WI38 (cell line): ENCODE measurements at regions not wholly inside any gene's neighbourhood (a gene's known extent, or its start where the extent isn't known, plus 50 kb on each side); places are given as distances from the start of the nearest gene placed in this dataset.

Experiments
- H3K4me3 ChIP-seq: 2 replicates; pipeline ENCODE4 v1.5.1; 2011; ENCODE audit warnings: low read depth, mild to moderate bottlenecking, control low read depth, low read length
- TF ChIP-seq, protein P1 (sequence below): IDR thresholded peaks from 2 replicates; pipeline ENCODE4 v1.5.1; 2012; ENCODE audit warnings: low read depth, mild to moderate bottlenecking, control low read depth, low read length

DNA sequence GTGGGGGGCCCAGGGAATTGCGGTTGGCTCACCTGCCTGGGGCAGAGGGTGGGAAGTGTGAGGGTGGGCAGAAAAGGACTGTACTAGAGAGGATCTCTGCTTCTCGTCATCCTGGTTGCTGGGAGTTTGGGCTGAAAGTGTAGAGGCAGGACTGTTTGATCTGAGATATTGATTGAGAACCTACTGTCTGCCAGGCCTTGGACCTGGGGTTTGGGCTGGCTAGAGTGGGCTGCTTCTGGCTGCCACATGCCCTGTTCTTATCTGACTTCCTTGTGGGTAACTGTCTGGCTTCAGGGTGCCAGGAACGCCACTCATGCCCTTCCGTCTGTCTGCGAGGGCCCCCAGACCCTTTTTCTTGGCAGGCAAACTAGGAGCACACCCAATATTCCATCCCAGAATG lies 200.9 kb downstream of the FOXD2 start:
- TF ChIP-seq, protein P1, sequence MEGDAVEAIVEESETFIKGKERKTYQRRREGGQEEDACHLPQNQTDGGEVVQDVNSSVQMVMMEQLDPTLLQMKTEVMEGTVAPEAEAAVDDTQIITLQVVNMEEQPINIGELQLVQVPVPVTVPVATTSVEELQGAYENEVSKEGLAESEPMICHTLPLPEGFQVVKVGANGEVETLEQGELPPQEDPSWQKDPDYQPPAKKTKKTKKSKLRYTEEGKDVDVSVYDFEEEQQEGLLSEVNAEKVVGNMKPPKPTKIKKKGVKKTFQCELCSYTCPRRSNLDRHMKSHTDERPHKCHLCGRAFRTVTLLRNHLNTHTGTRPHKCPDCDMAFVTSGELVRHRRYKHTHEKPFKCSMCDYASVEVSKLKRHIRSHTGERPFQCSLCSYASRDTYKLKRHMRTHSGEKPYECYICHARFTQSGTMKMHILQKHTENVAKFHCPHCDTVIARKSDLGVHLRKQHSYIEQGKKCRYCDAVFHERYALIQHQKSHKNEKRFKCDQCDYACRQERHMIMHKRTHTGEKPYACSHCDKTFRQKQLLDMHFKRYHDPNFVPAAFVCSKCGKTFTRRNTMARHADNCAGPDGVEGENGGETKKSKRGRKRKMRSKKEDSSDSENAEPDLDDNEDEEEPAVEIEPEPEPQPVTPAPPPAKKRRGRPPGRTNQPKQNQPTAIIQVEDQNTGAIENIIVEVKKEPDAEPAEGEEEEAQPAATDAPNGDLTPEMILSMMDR = no peak
- H3K4me3 ChIP-seq = no peak overlapping the region

DNA sequence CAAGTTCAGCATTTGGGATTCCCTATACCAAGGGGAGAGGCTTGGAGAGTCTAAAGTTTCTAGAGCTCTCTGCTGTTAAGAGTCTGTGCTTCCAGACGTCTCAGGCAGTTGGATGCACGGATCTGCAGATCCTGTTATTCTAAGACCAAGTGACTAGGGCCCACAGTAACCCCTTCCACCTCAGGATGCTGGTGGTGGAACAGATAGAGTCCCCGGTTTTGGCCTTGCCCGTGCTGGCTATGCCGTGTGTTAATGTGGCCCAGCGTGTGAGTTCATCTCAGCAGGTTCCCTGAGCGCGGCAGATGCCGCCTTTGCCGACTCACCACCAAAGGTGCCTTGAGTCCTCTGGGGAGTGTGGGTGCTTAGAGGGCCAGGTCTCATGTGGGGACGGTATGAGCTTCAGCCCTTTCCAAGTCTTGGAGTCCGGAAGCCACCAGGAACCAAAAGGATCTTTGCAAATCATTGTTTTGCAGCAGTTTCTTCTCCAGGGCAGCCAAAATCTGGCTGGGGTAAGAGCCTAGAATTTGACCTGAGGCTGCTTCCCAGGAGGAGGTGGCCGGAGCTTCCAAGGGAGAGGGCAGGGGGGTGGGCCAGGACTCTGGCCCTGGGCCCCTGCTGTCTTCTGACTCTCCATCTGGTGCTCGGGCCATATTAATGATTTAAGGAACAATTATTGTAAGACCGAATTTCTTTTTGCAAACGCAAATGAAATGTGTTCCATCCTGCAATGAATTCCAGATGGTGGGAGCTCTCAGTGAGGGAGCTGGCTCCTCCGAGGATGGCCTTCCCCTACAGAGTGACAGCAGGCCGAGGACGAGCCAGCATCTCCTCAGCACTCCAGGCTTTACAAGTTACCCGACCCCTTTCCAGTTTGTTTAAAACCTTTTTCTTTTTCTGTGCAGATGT lies 205.7 kb downstream of the FOXD2 start:
- no peak overlapping the region for H3K4me3 ChIP-seq
- TF ChIP-seq, protein P1 = no peak

DNA sequence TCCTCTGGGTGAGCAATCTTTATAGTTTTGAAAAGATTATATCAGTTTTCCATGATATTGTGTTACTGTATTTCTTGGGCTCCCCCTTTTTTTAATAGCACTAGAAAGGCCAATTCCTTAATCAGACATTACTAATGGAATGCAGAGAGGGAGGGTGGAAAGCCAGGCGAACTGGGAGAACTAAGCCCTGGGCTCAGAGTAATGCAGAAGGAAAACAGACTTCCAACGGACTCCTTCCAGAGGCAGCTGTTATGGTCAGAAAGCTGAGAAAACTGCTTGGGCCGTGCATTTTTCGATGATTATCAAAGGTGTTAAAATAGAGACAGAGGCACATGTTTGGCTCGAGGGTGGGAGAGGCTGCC lies 206.3 kb downstream of the FOXD2 start:
- TF ChIP-seq, protein P1 = no peak
- H3K4me3 ChIP-seq = no peak overlapping the region

DNA sequence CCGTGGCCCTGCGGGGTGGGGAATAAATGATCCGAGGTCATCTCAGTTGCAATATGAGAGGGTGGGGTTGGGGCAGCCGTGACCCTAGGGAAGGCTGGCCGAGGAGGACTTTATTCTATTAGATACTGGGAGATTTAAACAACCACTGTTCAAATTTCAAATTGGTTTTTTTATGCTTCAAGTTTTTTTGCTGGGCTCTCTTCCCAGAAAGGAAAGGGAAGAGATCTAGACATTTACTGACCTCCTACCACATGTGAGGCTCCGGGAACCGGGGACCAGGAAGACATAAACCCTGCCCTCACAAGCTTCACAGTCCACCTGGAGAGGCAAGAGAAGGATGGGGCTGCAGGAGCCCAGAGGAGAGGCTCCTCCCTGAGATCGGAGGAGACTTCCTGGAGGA lies 207.3 kb downstream of the FOXD2 start:
- H3K4me3 ChIP-seq = no peak overlapping the region
- TF ChIP-seq, protein P1 = no peak

DNA sequence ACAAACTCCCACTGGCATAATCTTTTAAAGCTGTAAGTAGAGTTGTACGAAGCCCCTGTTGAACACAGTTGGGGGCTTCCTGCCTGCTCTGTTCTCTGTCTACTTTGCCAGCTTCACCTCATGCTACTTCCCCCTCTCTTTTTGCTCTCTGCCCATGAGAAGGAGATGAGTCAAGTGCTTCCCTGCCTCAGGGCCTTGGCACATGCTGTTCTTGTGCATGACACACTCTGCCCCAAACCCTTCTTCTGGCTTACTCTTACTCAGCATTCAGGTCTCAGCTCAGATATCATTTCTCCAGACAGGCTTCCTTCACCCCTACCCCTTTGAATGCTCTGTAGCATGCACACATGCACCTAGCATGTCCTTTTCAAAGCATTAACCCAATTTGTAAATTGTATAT lies 208.8 kb downstream of the FOXD2 start:
- H3K4me3 ChIP-seq = no peak overlapping the region
- TF ChIP-seq, protein P1 = no peak

DNA sequence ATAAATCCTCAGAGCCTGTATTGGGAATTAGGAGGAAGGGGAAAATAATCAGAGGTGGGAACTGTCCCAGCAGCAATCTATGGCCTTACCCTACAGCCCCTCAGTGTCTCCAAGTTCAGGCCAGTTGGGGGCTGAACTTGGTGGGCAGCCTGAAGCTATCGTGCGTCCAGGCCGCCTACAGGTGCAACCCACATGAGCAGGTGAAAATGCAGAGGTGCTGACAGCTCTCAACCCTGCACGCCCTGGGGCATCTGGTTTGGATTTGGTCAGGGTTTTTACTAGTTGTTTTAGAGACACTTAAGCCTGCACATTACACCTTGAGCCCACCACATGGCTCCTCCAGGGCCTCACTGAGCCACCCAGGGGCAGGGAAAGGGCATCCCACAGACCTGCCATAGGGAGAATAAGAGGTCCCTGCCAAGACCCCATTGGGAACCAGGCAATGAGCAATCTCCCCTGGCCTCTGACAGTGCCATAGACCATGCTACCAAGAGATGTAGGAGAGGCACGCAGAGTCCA lies 209.5 kb downstream of the FOXD2 start:
- TF ChIP-seq, protein P1 = no peak
- H3K4me3 ChIP-seq = no peak overlapping the region

DNA sequence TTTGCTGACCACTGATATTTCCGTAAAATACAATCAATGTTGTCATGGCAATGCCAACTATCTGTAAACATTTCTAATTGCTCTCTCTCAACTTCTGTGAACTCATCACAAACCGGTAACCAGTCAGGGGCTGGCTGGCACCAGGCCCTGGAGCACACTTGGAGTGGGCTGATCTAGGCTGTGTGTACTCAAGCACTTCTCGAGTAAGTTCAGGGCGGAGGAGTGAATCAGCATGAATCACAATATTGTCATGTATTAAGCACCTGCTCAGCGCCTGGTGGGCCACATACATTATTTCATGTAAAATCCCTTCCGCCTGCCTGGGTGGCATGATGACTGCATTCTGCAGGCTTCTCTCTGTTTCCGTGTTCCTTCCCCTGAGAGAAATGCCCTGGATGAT lies 212.4 kb downstream of the FOXD2 start:
- TF ChIP-seq, protein P1 = no peak

More for the DNA sequence above, 212.4 kb downstream of the FOXD2 start:
- H3K4me3 ChIP-seq = no peak overlapping the region
